SIG-M5 treated with dmso at 0.1 percent for 504 hours (cell line): ENCODE measurements at regions not wholly inside any gene's neighbourhood (a gene's known extent, or its start where the extent isn't known, plus 50 kb on each side); places are given as distances from the start of the nearest gene placed in this dataset.
A peak's percentile ranks its signal among the peaks of the same experiment; 100 is the strongest.

Experiments
- DNase-seq: peaks from one replicate; lab custom pipeline; 2025; ENCODE audit not compliant: unreplicated experiment; lab: John Stamatoyannopoulos, UW

DNA sequence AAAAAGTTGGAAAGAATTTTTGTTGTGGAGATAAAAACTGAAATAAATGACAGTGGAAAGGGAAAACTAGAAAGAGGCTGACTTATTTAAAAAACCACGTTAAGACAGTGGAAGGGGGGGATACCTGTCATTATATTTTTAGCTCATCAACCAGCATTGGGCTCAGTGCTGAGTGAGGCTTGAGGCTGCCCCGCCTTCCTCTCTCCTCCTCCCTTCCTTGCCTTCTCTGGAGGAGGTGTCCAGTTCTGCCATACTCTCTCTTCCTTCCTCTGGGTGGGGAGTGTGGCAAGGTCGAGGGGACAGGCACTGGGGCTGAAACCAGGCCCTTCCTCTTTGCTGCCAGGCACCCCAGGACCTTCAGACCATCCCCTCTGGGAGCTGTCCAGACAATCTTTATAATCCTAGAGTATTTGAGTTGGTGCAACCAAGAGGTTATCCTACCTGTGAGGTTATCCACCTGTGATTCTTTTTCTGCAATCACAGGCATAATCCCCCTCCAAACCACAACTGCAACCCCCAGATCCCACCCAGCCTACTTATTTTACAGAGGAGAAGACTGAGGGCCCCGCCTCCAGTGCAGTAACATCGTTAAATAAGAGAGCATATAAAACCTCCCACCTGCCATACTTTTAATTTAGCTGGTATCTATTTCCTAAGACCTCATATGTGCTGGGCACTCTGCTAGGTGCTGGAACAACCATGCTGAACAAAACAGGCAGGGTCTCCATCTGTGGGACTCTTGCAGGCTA is 578.5 kb downstream of the BUD13 start:
- DNase-seq = no peak

DNA sequence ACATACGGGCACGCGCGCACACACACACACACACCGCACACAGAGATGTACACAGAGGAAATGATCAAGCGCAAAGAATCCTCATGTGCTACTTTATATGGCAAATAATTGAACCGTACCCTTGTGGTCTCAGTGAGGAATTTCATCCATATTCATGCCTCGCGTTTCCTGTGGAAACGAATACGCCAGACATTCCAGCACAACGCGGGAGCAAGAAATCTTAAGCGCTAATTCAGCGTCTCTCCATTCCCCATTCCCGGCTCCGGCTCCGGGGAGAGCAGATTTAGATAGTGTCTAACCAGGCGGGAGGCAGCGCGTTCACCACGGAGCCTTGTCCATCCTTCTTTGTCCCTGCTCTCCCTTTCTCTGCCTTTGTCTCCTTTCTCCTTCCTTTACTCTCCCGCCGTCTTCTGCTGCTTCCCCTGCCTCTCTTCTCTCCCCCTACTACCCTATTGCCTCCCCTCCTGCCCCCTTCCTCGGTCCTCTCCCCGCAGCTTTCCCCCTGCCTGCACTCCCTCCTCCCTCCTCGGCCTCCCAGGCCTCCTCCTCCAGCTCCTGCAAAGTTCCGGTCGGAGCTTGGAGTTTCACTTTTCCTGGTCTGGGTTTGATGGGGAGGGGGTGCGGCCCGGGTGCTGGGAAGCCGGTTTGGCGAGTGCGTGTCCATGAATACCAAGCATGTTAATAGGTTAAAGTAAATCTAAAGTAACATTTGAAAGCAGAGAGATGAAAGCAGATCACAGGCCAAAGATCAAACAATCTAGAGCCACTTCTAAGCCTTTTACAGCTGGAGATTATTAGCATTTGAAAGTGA is 579.3 kb downstream of the BUD13 start:
- DNase-seq = peak; percentile 2

DNA sequence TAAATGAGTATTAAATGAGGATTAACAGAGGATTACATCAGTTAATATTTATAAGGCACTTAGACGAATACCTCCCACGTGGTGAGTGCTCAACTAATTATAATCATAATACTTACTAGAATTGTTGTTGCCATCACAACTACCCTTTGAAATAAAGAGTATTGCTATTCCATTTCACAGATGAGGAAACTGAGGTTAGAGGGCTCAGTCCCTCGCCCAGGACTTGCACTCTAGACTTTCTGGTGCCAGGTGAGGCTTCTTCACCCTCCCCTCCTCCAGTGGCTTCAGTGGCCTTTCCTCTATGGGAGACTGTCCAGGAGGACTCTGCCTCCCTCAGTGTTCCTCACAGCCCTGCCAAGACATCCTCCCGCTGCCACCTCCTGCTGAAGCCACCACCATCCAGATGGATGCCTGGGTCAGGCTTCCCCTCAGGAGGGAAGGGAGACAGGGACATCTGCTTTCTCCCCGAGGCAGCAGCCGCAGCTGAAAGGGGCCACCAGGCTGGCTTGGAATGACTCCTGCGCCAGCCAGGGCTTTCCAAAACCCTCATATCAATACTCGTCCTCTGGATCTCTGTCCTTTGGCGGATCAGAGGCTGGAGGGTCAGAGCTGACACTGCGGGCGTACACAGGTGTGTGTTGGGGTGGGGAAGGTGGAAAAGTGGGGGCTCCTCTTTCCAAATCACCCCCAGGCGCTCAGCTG is 580.1 kb downstream of the BUD13 start:
- no peak for DNase-seq

DNA sequence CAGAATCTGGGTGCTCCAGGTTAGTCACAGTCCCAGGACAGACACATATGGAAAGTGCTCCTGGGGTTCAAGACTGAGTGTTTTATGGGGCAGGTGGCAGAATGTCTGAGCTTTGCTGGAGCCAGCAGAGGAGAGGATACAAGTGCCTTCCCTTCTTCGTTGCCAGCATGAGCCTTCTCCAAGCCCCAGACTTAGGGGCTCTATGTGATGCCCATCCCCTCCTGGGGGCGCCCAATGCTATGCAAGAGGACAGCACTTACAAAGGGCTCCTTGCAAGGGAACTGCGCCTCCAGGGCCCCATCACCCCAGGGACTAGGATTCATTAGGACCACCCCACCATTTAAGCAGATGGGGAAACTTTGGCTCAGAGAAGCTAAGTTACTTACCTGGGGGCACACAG is 581.9 kb downstream of the BUD13 start:
- DNase-seq = no peak

DNA sequence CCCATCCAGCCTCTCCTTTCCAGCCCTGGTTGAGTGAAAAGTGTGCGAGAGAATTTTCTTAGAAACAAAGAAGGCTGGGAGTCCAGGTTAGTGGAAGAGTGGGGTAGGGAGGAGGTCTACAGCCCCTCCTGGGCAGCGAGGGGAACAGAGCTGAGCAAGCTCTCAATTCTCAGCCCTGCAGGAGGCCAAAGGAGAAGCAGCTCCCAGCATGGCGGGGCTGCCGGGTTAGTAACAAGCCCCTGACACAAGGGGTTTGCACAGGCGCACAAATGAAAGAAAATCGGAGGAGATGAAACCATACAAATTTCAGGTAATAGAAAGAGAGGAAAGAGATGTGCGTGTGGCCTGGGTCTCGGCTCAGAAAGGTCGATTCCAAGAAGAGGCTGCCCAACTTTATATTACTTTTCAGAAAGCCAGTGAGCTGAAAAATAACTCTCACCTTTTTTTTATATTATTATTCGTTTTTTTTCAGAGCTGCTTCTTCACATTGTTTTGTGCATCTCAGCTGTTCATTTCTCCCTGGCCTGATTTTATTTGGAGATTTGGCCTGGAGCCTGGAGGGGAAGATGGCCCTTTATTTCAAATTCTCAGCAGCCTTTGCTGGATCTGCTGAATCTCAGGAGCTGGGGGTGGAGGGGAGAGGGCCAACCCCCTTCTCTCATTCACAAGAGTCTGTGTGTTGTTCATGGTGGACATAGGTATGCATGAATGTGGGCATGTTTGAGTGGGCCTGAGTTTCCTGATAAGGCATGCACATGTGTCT is 583.2 kb downstream of the BUD13 start:
- no peak for DNase-seq

DNA sequence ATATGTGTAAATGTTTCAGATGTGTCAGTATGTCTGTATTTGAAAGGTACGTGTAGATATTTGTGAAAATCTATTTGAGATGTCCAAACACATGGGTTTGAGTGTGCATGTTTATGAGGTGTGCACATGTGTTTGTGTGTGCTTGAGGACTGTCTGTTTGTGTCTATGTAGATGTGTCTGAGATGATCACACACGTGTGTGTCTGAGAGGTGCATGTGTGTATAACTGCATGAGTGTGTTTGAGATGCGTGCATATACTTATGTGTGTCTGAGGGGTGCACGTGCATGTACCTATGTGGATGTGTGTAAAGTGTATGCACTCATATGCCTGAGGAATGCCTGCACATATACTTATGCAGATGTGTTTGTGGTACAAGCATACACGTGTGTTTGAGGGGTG is 584.4 kb downstream of the BUD13 start:
- DNase-seq = no peak

DNA sequence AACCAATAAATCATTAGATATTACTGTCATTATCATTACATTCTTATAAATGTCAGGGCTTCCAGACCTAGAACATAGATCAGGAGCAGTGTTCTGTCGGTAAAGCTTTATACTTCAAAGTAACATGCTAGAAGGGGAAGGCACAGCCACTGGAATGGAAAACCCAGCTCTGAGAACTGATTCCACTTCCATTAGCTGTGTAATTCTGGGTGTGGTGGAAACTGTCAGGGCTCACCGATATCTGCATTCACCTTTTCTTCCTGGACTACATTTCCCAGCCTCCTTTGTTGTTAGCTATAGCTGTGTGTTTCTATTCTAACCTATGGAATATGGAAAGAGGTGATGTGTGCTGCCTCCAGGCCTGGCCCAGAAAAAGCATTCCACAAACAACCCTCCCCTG is 585.8 kb downstream of the BUD13 start:
- no peak for DNase-seq

DNA sequence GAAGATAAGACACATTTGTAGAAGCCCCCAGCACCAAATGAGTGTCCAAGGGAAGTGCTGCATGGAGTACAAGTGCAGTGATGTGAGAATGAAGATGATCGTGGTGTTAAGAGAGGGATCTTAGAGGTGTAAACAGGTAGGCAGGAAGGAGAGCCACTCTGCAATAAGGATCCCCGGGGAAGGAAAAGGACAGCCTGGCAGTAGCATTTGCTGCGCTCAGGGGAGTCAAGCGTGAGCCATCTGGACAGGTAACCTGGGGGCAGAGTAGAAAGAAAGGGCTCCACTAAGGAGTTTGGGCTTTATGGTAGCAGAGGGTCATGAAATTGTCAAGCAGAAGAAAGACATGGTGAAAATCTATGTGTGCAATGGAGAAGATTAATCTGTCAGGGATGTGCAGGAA is 587.2 kb downstream of the BUD13 start:
- no peak for DNase-seq

DNA sequence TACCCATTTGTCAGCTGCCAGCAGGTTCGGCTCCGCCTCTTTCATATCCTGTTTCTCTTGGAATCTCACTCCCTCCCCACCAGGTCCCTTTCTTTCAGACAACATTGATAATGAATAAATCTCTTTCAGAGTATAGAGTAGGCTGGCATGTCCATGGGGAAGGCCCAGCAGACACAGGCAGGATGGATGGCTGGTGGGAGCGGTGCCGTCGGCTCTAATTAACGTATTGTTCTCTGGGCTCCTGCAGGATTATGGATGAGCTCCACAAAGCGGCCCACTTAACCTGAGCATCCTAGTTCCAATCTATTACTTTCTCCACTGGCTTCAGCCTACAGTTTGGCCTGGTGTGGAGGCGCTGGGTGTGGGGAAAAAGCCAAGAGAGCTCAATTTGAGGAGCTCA is 588.0 kb downstream of the BUD13 start:
- no peak for DNase-seq

DNA sequence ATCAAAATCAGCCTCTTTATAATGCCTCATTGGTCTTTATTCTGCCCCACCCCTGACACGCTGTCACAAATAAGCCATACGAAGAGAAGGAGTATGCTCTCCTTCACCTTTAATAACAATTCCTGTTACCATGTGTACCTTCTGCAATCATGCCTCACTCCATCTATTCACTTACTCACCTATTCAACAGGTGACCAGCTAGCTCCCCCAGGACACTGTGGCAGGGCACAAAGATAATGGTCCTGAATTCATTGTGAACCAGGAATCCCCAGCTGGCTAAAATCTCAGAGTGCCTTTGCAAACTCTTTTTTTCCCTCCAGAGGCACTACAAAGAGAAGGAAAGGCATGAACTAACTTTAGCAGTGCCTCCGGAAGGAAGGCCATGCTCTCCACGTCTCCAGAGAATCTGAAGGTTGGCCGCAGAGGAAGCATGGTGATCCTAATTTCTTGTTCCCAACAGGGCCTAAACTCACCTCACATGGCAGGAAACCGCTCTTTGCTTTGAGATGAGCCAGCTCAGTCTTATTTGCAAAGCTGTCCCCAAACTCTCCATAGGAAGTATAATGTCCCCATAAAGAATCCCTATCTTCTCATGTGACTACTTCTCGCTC is 590.3 kb downstream of the BUD13 start:
- no peak for DNase-seq

DNA sequence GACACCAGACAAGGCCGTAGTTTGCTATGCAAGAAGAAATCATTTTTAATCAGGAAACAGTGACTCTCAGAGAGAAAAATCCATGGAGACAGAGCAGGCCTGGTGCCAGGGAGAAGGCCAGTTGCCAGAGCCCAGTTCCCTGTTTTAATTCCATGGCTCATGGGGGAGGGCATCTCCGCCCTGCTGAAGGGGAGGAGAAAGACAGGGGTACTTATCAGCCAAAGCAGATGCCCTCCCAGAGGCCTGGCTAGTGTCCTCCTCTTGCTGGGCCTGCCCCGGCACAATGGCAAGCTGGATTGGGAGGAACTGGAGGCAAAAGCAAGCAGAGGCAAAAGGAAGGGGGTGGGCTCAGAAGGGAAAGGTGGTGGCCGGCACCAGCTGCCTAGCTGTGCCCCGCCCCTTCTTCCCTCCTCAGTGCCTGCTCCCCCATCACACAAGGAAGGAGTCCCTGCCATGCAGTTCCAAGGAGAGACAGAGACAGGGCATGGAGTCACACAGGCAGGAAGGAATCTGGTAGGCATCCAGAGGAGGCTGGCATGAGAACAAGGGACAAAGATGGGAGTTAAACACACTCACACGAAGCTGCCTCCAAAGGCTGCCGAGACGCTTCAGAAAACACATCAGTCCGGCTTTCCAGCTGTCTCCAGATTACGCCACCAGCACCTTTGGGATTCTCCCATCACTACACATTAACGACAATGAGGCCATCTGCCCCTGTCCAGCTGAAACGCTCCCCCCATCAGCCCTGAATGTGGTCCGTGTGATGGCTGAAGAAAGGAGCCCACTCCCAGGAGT is 591.8 kb downstream of the BUD13 start:
- DNase-seq = no peak

DNA sequence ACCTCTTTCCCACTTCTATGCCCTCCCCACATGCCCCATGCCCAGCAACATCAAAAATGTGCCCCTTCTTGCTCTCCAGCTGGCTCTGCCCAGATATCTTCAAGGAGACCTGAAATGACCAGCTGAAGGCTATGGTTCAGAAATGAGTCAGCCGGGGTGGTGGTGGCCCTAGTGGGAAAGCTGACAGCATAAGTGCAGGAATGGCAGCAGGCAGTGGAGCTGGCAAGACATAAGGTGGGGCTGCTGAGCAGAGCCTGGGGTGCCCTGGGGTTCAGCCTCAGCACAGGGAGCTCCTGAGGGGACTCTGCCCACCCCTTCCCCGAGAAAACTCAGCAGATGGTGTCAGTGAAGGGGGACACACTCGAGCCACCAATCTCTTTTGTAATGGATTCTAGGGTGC is 593.4 kb downstream of the BUD13 start:
- DNase-seq = no peak

DNA sequence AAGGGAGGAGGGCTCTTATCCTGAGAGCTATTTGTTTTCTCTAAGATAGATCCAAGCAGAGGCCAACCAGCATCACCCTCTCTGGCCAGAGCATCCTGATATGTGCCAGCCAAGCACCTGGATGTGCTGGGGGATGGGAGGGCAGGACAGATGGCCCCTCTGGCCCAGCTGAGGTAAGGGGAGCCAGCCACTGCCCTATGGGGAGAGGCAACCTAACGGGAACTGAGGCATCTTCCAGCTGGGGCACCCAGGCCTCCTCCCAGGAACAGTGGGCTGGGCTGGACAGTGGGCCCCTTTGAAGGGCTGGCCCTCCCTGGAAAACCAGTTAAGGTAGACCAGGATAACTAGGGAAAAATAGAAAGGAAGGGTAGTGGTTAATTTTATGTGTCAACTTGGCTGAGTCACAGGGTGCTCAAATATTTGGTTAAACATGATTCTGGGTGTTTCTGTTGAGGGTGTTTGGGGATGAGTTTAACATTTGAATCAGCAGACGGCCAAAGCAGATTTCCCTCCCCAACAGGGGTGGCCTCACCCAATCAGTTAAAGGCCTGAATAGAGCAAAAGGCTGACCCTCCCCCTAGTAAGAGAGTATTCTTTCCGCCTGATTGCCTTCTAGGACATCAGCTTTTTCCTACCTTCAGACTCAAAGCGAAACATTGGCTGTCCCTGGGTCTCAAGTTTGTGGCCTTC is 595.1 kb downstream of the BUD13 start:
- no peak for DNase-seq

DNA sequence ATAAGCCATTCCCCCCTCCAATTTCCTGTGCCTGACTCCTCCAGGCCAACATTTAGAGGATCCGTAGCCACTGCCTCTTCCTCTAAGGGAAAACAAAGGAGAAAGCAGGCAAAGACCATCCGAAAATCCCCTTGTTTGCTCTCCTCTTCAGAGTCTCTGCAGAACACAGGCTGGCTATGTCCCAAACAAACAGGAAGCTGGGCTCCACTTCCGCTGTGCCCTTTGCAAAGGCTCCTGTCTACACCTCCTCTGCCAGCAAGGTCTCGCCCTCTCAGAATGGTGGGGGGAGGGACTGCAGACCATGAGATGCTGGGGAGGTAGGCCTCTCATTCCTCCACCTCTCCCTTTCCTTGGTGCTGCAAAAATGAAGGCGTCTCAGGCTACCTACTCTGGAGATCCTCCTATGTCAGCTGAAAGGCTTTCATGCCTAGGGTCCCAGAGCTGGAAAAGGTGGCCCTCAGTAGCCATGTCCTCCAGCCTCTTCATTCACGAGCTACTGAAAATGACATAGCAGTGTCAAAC is 596.2 kb downstream of the BUD13 start:
- DNase-seq = no peak

DNA sequence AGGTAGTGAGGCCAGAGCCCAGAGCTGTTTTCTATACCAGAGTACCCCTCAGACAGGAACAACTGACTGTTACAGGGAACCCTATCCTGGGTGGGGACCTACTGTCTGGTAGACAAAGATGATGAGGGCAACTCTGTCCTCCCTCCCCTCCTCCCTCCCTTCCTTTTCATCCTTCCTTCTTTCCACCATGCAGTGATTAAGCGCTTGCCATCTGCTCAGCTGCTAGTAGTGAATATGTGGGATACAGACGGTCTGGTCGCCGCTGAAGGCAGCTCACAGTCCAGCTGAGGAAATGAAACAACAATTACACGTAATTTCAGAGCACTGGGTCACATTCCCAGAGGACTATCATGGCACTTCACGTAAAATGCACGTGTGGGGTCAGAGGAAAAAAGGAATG is 597.1 kb downstream of the BUD13 start:
- DNase-seq = no peak

DNA sequence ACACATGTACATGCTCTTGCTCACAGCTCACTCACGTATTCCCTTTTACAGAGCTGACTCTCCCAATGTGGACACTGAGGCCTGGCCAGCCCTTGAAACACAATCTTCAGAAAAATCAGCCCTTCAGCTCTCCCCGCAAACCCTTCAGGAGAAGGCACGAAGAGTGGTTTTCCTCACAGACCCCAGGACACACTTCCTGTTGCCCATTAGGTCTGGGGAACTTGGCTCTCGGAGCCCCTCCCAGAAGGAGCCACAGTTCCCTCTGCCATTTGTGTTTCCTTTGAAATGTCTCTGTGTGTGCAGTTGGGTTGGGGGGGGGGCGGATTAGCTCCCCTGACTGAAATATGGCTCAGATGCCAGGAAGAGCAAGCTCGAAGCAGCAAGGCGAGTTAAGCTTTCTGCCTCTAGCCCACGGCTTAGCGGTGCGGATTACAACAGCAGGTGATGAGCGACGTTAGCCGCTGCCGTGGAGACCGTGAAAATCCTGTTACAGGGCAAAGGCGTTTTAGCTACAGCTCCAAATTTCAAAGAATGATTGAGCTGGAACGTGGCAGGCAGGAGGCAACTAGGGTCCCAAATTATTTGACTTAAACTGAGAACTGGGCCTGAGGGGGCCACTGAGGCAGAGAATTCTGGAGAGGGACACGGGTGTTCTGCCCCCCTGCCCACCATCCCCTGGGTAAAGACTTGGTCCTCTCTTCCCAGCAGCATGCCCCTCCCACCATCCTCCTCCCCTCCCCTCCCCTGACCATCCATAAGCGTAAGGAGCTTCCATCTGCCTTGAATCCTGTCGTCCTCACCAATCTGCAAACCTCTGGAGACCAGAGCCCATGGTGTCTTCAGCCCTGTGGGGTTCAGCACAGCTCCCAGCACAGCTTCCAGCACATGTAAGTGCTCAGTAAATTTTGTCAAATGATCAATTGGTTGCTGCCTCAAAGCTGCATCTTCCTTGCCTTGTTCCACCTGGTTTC is 598.6 kb downstream of the BUD13 start:
- DNase-seq = no peak

DNA sequence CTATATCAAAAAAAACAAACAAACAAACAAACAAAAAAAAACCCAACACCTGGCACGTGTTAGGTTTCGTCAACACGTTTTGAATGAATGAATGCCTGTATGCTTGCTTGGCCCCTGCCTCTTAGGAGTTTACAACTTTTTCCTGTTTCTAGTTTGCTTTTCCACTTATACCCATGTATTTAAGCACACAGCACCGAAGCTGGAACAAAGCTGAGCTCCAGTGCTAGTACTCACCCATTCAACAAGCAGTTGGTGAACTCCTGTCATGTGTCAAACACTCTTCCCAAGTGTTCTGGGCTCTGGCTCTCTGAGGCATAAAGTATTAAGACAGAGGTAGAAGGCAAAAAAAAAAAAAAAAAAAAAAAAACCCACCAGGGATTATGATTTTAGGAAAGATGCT is 599.3 kb downstream of the BUD13 start:
- DNase-seq = no peak

DNA sequence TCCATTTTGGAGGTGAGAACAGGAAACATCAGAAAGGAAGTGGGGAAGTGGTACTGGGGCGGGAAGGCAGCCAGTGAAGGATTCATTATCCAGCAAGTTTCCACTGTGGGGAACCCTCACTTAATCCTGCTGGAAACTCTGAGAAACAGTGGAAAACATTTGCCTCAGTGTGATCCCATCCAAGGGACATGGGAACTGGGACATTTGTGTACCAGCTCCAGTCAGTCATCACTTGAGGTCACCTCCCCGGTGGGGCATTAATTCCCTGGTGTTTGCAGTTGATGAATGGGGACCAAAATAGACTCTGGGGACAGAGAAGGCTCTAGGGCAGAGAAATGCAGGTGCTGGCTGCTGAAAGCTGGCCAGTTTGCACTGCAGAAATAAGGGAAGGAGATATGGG is 599.9 kb downstream of the BUD13 start:
- no peak for DNase-seq
